SK-N-SH (cell line): ENCODE measurements at regions not wholly inside any gene's neighbourhood (a gene's known extent, or its start where the extent isn't known, plus 50 kb on each side); places are given as distances from the start of the nearest gene placed in this dataset.

ENCODE experiments used
- NFIC ChIP-seq: IDR thresholded peaks from 2 replicates; pipeline ENCODE4 v1.4.0; 2012; ENCODE audit warnings: borderline replicate concordance
- TF ChIP-seq, protein P1 (sequence below): IDR thresholded peaks from 2 replicates; pipeline ENCODE4 v1.6.1; 2012; ENCODE audit warnings: mild to moderate bottlenecking, low read depth, low read length, moderate library complexity
- TF ChIP-seq, protein P2 (sequence below): fragments of 200-600 bp; sonication (generic); IDR thresholded peaks from 2 replicates; pipeline ENCODE4 v1.6.1; 2017; ENCODE audit warnings: antibody characterized with exemption, mild to moderate bottlenecking, moderate library complexity

- no peak for TF ChIP-seq NFIC
- TF ChIP-seq, protein P1, sequence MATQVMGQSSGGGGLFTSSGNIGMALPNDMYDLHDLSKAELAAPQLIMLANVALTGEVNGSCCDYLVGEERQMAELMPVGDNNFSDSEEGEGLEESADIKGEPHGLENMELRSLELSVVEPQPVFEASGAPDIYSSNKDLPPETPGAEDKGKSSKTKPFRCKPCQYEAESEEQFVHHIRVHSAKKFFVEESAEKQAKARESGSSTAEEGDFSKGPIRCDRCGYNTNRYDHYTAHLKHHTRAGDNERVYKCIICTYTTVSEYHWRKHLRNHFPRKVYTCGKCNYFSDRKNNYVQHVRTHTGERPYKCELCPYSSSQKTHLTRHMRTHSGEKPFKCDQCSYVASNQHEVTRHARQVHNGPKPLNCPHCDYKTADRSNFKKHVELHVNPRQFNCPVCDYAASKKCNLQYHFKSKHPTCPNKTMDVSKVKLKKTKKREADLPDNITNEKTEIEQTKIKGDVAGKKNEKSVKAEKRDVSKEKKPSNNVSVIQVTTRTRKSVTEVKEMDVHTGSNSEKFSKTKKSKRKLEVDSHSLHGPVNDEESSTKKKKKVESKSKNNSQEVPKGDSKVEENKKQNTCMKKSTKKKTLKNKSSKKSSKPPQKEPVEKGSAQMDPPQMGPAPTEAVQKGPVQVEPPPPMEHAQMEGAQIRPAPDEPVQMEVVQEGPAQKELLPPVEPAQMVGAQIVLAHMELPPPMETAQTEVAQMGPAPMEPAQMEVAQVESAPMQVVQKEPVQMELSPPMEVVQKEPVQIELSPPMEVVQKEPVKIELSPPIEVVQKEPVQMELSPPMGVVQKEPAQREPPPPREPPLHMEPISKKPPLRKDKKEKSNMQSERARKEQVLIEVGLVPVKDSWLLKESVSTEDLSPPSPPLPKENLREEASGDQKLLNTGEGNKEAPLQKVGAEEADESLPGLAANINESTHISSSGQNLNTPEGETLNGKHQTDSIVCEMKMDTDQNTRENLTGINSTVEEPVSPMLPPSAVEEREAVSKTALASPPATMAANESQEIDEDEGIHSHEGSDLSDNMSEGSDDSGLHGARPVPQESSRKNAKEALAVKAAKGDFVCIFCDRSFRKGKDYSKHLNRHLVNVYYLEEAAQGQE: no peak
- TF ChIP-seq, protein P2, sequence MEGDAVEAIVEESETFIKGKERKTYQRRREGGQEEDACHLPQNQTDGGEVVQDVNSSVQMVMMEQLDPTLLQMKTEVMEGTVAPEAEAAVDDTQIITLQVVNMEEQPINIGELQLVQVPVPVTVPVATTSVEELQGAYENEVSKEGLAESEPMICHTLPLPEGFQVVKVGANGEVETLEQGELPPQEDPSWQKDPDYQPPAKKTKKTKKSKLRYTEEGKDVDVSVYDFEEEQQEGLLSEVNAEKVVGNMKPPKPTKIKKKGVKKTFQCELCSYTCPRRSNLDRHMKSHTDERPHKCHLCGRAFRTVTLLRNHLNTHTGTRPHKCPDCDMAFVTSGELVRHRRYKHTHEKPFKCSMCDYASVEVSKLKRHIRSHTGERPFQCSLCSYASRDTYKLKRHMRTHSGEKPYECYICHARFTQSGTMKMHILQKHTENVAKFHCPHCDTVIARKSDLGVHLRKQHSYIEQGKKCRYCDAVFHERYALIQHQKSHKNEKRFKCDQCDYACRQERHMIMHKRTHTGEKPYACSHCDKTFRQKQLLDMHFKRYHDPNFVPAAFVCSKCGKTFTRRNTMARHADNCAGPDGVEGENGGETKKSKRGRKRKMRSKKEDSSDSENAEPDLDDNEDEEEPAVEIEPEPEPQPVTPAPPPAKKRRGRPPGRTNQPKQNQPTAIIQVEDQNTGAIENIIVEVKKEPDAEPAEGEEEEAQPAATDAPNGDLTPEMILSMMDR: no peak
Observed at GRCh38 chr1:79592707-79593106, 586.2 kb upstream of the ADGRL4 start.
